Activated CD4-positive, CD25-positive, alpha-beta regulatory T cell (primary cell): ENCODE measurements at regions not wholly inside any gene's neighbourhood (a gene's known extent, or its start where the extent isn't known, plus 50 kb on each side); places are given as distances from the start of the nearest gene placed in this dataset.

Experiments
- DNase-seq, 4 experiments: peaks; one replicate each; lab custom pipeline; 2025; lab: John Stamatoyannopoulos, UW

GRCh38 chr3:148023994-148024393 is 614.8 kb downstream of the ZIC1 start:
- no peak for DNase-seq

- no peak for DNase-seq
These were observed 616.9 kb downstream of the ZIC1 start for GRCh38 chr3:148026009-148026588.

GRCh38 chr3:148030975-148031374 is 621.8 kb downstream of the ZIC1 start:
- DNase-seq: no peak

- no peak for DNase-seq
These were observed 625.2 kb downstream of the ZIC1 start for GRCh38 chr3:148034353-148034752.

GRCh38 chr3:148036331-148036876 is 627.2 kb downstream of the ZIC1 start:
- no peak for DNase-seq

GRCh38 chr3:148042663-148043445 is 633.7 kb downstream of the ZIC1 start:
- no peak for DNase-seq

GRCh38 chr3:148044151-148044550 is 635.0 kb downstream of the ZIC1 start:
- DNase-seq: no peak

- DNase-seq: no peak
These were observed 642.7 kb upstream of the AGTR1 start for GRCh38 chr3:148054999-148055398.

- DNase-seq: no peak
These were observed 635.1 kb upstream of the AGTR1 start for GRCh38 chr3:148062590-148062989.

- no peak for DNase-seq
These were observed 630.9 kb upstream of the AGTR1 start for GRCh38 chr3:148066802-148067201.

- no peak for DNase-seq
These were observed 629.2 kb upstream of the AGTR1 start for GRCh38 chr3:148068466-148068865.

- DNase-seq: no peak
These were observed 627.7 kb upstream of the AGTR1 start for GRCh38 chr3:148070041-148070440.

GRCh38 chr3:148073721-148074456 is 623.8 kb upstream of the AGTR1 start:
- no peak for DNase-seq

- DNase-seq: no peak
These were observed 622.8 kb upstream of the AGTR1 start for GRCh38 chr3:148074946-148075345.

- DNase-seq: no peak
These were observed 621.7 kb upstream of the AGTR1 start for GRCh38 chr3:148075771-148076716.

- no peak for DNase-seq
These were observed 620.3 kb upstream of the AGTR1 start for GRCh38 chr3:148077318-148077923.

GRCh38 chr3:148077965-148078364 is 619.7 kb upstream of the AGTR1 start:
- DNase-seq: no peak

- no peak for DNase-seq
These were observed 619.0 kb upstream of the AGTR1 start for GRCh38 chr3:148078658-148079057.

- DNase-seq: no peak
These were observed 618.3 kb upstream of the AGTR1 start for GRCh38 chr3:148079370-148079769.

GRCh38 chr3:148081926-148082325 is 615.8 kb upstream of the AGTR1 start:
- DNase-seq: no peak
